ENCODE measurements at regions not wholly inside any gene's neighbourhood (a gene's known extent, or its start where the extent isn't known, plus 50 kb on each side); places are given as distances from the start of the nearest gene placed in this dataset.

- Histone ChIP-seq H3K27me3 (replicated peaks; ENCODE audit: insufficient read depth, low read depth, low read length, poor library complexity) (no peaks in the 10 kb centered on the region), H3K27ac (ENCODE audit: low read depth, low read length, poor library complexity, severe bottlenecking) (no peak overlapping the region), H3K9me3 (ENCODE audit: low read depth, low read length, poor library complexity, severe bottlenecking) (peaks cover 20% of the 10 kb centered on the region), H3K4me3 (ENCODE audit: low read depth, low read length, poor library complexity, severe bottlenecking) (no peak overlapping the region), H3K36me3 (ENCODE audit: insufficient read depth, low read length, poor library complexity, severe bottlenecking) (no peaks in the 10 kb centered on the region), H3K4me1 (ENCODE audit: insufficient read depth, low read length, poor library complexity, severe bottlenecking) (peaks cover 49% of the 10 kb centered on the region)
- no TSS peak for BruUV-seq (replicated peaks)
- ChIA-PET CTCF (no interaction called here), POLR2A (ENCODE audit: low non-redundant PET) (interaction anchor here (0.6 kb wide), 1 partner anchor 568 kb away, joined by 3 read pairs; no protein-coding TSS in a partner anchor)
- no peak for DNase-seq (ENCODE audit: low spot score)
- no peak for TF ChIP-seq EZH2 (IDR thresholded peaks at IDR 0.05; ENCODE audit: borderline replicate concordance, low read depth, low read length, poor library complexity, severe bottlenecking)
- TF ChIP-seq CTCF (conservative IDR thresholded peaks at IDR 0.05; ENCODE audit: low read depth, low read length): no peak
- intact Hi-C loops (cut with micrococcal nuclease; ENCODE audit: unreplicated experiment): no loop called here
Observed at GRCh38 chr5:74538206-74538661, 102.3 kb downstream of the ENC1 start.

GRCh38 chr5:74536658-74537057, 103.9 kb downstream of the ENC1 start:
- TF ChIP-seq EZH2 (IDR thresholded peaks at IDR 0.05; ENCODE audit: borderline replicate concordance, low read depth, low read length, poor library complexity, severe bottlenecking): no peak
- TF ChIP-seq CTCF (conservative IDR thresholded peaks at IDR 0.05; ENCODE audit: low read depth, low read length): no peak

GRCh38 chr5:74535926-74536325, 104.6 kb downstream of the ENC1 start:
- Histone ChIP-seq H3K36me3 (ENCODE audit: insufficient read depth, low read length, poor library complexity, severe bottlenecking) (no peaks in the 10 kb centered on the region), H3K4me1 (ENCODE audit: insufficient read depth, low read length, poor library complexity, severe bottlenecking) (peaks cover 29% of the 10 kb centered on the region), H3K4me3 (ENCODE audit: low read depth, low read length, poor library complexity, severe bottlenecking) (no peak overlapping the region), H3K9me3 (ENCODE audit: low read depth, low read length, poor library complexity, severe bottlenecking) (peaks cover 26% of the 10 kb centered on the region), H3K27me3 (replicated peaks; ENCODE audit: insufficient read depth, low read depth, low read length, poor library complexity) (no peaks in the 10 kb centered on the region), H3K27ac (ENCODE audit: low read depth, low read length, poor library complexity, severe bottlenecking) (no peak overlapping the region)
- no peak for DNase-seq (ENCODE audit: low spot score)
- intact Hi-C loops (cut with micrococcal nuclease; ENCODE audit: unreplicated experiment): no loop called here
- TF ChIP-seq CTCF (conservative IDR thresholded peaks at IDR 0.05; ENCODE audit: low read depth, low read length) (no peak), EZH2 (IDR thresholded peaks at IDR 0.05; ENCODE audit: borderline replicate concordance, low read depth, low read length, poor library complexity, severe bottlenecking) (no peak)
- CTCF ChIA-PET: no interaction called here
- BruUV-seq (replicated peaks): no TSS peak
- POLR2A ChIA-PET (ENCODE audit: low non-redundant PET): no interaction called here

More at GRCh38 chr5:74536658-74537057, 103.9 kb downstream of the ENC1 start:
- H3K27me3 ChIP-seq (replicated peaks; ENCODE audit: insufficient read depth, low read depth, low read length, poor library complexity): no peaks in the 10 kb centered on the region
- POLR2A ChIA-PET (ENCODE audit: low non-redundant PET): no interaction called here
- H3K27ac ChIP-seq (ENCODE audit: low read depth, low read length, poor library complexity, severe bottlenecking): no peak overlapping the region
- DNase-seq (ENCODE audit: low spot score): no peak
- peaks cover 26% of the 10 kb centered on the region for H3K9me3 ChIP-seq (ENCODE audit: low read depth, low read length, poor library complexity, severe bottlenecking)
- H3K4me3 ChIP-seq (ENCODE audit: low read depth, low read length, poor library complexity, severe bottlenecking): no peak overlapping the region
- peaks cover 36% of the 10 kb centered on the region for H3K4me1 ChIP-seq (ENCODE audit: insufficient read depth, low read length, poor library complexity, severe bottlenecking)
- intact Hi-C loops (cut with micrococcal nuclease; ENCODE audit: unreplicated experiment): no loop called here
- H3K36me3 ChIP-seq (ENCODE audit: insufficient read depth, low read length, poor library complexity, severe bottlenecking): no peaks in the 10 kb centered on the region
- BruUV-seq (replicated peaks): no TSS peak
- CTCF ChIA-PET: no interaction called here
